Brain microvascular endothelial cell (primary cell): ENCODE measurements at regions not wholly inside any gene's neighbourhood (a gene's known extent, or its start where the extent isn't known, plus 50 kb on each side); places are given as distances from the start of the nearest gene placed in this dataset.
"Not testable (repeated sequence)": the region's sequence is repeated elsewhere in the genome, so short reads cannot be mapped to it uniquely, and the experiment has no call there.

Source experiments
- DNase-seq: peaks from one replicate; pipeline ENCODE4 v3.0.0-alpha.2; 2020
- H3K27ac ChIP-seq: fragments of 250-450 bp; sonication (Bioruptor Pico); 2 replicates; pipeline ENCODE4 v1.5.1; 2020; ENCODE audit warnings: mild to moderate bottlenecking, moderate library complexity
- H3K27me3 ChIP-seq: fragments of 250-450 bp; sonication (Bioruptor Pico); replicated peaks from 2 replicates; pipeline ENCODE4 v1.5.1; 2020; ENCODE audit warnings: mild to moderate bottlenecking
- H3K36me3 ChIP-seq: fragments of 250-450 bp; sonication (Bioruptor Pico); replicated peaks from 2 replicates; pipeline ENCODE4 v1.5.1; 2020; ENCODE audit warnings: mild to moderate bottlenecking
- H3K4me3 ChIP-seq: 2 replicates; pipeline ENCODE4 v1.5.1; 2011; ENCODE audit warnings: low read depth, mild to moderate bottlenecking, control low read depth, low read length, moderate library complexity
- CTCF ChIP-seq: IDR thresholded peaks from 2 replicates; pipeline ENCODE4 v1.5.1; 2011; ENCODE audit warnings: low read depth, mild to moderate bottlenecking, moderate library complexity, low read length, control low read depth, inconsistent platforms; ENCODE audit errors: missing control alignments
- in situ Hi-C: cut with HindIII; loops from 2 replicates; pipeline ENCODE4 v1.10.0; 2017; ENCODE audit warnings: low sequenced_read_pairs, low pct_ligation_motif_present

GRCh38 chr20:17891131-17891530 lies 77.5 kb downstream of the SNX5 start:
- DNase-seq, in situ Hi-C loops, H3K27me3 ChIP-seq, H3K27ac ChIP-seq, H3K36me3 ChIP-seq, H3K4me3 ChIP-seq: not testable (repeated sequence)

GRCh38 chr20:17890330-17890729 lies 78.3 kb downstream of the SNX5 start:
- H3K36me3 ChIP-seq = no peaks in the 10 kb centered on the region
- no peak for TF ChIP-seq CTCF

GRCh38 chr20:17889226-17889625 lies 79.4 kb downstream of the SNX5 start:
- in situ Hi-C loops = no loop called here
- no peak for DNase-seq
- TF ChIP-seq CTCF = peak; percentile 50
- Histone ChIP-seq H3K27ac (no peak overlapping the region), H3K27me3 (no peaks in the 10 kb centered on the region), H3K4me3 (no peak overlapping the region), H3K36me3 (no peaks in the 10 kb centered on the region)

More at GRCh38 chr20:17890330-17890729, 78.3 kb downstream of the SNX5 start:
- in situ Hi-C loops = no loop called here
- Histone ChIP-seq H3K4me3 (no peak overlapping the region), H3K27ac (no peak overlapping the region), H3K27me3 (no peaks in the 10 kb centered on the region)
- DNase-seq = no peak

- Histone ChIP-seq H3K36me3 (no peaks in the 10 kb centered on the region), H3K27ac (no peak overlapping the region), H3K27me3 (no peaks in the 10 kb centered on the region), H3K4me3 (no peak overlapping the region)
- no peak for DNase-seq
- no peak for TF ChIP-seq CTCF
- in situ Hi-C loops = no loop called here
These were observed 80.5 kb downstream of the SNX5 start for GRCh38 chr20:17888044-17888443.

- in situ Hi-C loops = no loop called here
These were observed 81.1 kb downstream of the SNX5 start for GRCh38 chr20:17887331-17888030.

GRCh38 chr20:17885544-17885943 lies 83.0 kb downstream of the SNX5 start:
- Histone ChIP-seq H3K27me3 (no peaks in the 10 kb centered on the region), H3K27ac (no peak overlapping the region), H3K36me3 (no peaks in the 10 kb centered on the region), H3K4me3 (no peak overlapping the region)
- no peak for DNase-seq
- in situ Hi-C loops = no loop called here
- no peak for TF ChIP-seq CTCF

More at GRCh38 chr20:17887331-17888030, 81.1 kb downstream of the SNX5 start:
- TF ChIP-seq CTCF = no peak
- H3K27ac ChIP-seq = no peak overlapping the region
- H3K27me3 ChIP-seq = no peaks in the 10 kb centered on the region
- DNase-seq = no peak
- no peak overlapping the region for H3K4me3 ChIP-seq
- H3K36me3 ChIP-seq = no peaks in the 10 kb centered on the region
